GM12872 (cell line): ENCODE measurements at regions not wholly inside any gene's neighbourhood (a gene's known extent, or its start where the extent isn't known, plus 50 kb on each side); places are given as distances from the start of the nearest gene placed in this dataset.

Experiments
- TF ChIP-seq, protein P1 (sequence below): IDR thresholded peaks from 3 replicates; pipeline ENCODE4 v1.5.1; 2011; ENCODE audit warnings: low read depth, mild to moderate bottlenecking, low read length, moderate library complexity; ENCODE audit not compliant: insufficient read depth

DNA sequence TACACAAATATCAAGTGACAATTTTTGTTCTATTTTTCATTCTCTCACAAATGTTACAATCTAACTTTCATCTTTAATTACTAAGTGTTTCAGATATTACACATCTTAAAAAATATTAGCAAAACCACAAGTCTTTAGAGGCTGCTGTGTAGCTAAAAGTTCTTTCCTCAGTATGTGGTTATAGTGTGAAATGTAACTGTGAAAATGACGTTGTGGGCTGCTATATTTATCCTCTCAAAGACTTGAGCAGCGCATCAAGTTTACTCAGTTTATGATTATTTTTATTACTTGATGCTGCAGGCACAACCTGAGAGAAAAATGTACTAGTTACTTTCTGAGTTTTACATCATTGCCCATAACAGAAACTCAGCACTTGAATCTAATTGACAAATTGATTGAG, 2860.6 kb upstream of the PCDH20 start:
- TF ChIP-seq, protein P1, sequence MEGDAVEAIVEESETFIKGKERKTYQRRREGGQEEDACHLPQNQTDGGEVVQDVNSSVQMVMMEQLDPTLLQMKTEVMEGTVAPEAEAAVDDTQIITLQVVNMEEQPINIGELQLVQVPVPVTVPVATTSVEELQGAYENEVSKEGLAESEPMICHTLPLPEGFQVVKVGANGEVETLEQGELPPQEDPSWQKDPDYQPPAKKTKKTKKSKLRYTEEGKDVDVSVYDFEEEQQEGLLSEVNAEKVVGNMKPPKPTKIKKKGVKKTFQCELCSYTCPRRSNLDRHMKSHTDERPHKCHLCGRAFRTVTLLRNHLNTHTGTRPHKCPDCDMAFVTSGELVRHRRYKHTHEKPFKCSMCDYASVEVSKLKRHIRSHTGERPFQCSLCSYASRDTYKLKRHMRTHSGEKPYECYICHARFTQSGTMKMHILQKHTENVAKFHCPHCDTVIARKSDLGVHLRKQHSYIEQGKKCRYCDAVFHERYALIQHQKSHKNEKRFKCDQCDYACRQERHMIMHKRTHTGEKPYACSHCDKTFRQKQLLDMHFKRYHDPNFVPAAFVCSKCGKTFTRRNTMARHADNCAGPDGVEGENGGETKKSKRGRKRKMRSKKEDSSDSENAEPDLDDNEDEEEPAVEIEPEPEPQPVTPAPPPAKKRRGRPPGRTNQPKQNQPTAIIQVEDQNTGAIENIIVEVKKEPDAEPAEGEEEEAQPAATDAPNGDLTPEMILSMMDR: no peak

GRCh38 chr13:64274481-64275217, 2859.0 kb upstream of the PCDH20 start:
- TF ChIP-seq, protein P1: no peak

DNA sequence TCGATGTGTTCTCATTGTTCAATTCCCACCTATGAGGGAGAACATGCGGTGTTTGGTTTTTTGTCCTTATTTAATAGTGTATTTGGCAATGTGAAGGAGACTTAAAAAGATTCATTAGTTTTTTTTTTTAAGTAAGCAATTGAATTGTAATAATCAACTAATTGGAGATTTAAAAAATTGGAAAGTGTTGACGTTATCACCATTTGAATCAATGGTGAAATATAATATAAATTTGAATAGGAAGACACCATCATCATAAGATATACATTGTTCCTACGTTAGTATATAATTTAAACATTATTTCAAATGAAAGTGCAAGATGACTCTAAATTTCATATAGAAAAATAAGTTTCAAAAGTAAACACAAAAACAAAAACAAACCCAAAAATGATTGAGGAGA, 2858.1 kb upstream of the PCDH20 start:
- TF ChIP-seq, protein P1: no peak

DNA sequence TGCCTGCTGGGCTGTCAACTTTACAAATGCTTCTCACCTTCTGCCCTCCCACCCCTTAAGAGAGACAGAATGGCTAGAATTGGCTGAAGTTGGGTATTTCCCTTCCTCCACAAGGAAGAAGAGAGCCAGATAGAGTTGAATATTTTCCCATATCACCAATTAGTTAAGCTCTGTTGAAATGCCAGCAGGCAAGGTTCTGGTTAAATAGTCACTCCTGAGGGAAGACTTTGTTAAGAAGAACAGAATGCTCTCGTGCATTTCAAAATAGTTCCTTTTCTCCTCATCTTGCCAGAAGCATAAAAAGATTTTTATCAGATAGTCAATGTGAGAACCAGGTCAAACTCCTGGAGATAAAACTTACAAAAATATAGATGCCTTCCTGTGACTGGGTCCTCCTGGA, 2857.0 kb upstream of the PCDH20 start:
- TF ChIP-seq, protein P1: no peak

DNA sequence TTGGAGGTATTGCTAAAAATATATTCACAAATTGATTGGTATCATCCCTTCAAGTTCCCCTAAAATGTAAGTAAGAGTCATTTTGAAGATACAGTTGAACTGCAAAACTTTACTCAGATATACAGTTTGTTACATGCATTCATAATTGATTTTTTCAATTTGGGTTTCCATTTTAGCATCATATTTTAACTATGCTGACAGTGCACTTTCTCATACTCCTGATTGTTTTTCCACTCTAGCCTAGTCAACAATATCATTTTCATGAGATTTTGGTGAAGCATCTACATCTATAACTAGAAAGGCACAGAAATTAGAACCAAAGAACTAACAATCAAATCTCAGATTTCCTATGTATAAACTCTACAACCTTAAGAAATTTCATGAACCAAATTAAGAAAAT, 2850.4 kb upstream of the PCDH20 start:
- TF ChIP-seq, protein P1: no peak

- TF ChIP-seq, protein P1: no peak
These were observed 2847.6 kb upstream of the PCDH20 start for GRCh38 chr13:64263285-64263684.

DNA sequence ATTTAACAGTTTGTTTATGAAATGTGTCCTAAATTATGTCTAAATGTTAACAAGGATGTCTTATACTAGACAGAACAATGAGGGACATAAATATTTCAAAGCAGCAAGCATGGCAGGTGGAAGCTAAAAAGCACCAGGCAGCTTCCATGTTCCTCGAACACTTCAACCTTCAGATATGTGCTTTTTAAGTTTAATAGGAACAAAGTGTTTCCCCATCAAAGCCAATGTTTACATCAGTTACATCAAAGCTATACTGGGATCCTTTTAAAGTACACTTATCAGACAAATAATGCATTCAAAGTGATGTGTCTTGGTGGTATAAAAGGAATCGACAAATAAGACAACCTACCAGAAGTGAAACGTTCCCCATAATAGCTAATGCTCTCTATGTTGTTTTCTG, 2841.1 kb upstream of the PCDH20 start:
- TF ChIP-seq, protein P1: no peak
